ENCODE measurements at regions not wholly inside any gene's neighbourhood (a gene's known extent, or its start where the extent isn't known, plus 50 kb on each side); places are given as distances from the start of the nearest gene placed in this dataset.

- TF ChIP-seq CTCF (IDR thresholded peaks at IDR 0.05; ENCODE audit: insufficient read depth, low read length, poor library complexity, severe bottlenecking): no peak
- Histone ChIP-seq H3K27me3 (ENCODE audit: control insufficient read depth, insufficient read depth, low read length) (no peaks in the 10 kb centered on the region), H3K4me3 (ENCODE audit: low read depth, low read length) (no peak overlapping the region), H3K36me3 (ENCODE audit: control insufficient read depth, insufficient read depth, low read length) (no peaks in the 10 kb centered on the region)
- no peak for DNase-seq (ENCODE audit: low read depth)
Measured at GRCh38 chr1:168482106-168482505, 61.7 kb downstream of the XCL2 start.

GRCh38 chr1:168481586-168481985 lies 62.2 kb downstream of the XCL2 start:
- DNase-seq (ENCODE audit: low read depth): no peak
- H3K4me3 ChIP-seq (ENCODE audit: low read depth, low read length): no peak overlapping the region
- H3K27me3 ChIP-seq (ENCODE audit: control insufficient read depth, insufficient read depth, low read length): no peaks in the 10 kb centered on the region
- no peak for TF ChIP-seq CTCF (IDR thresholded peaks at IDR 0.05; ENCODE audit: insufficient read depth, low read length, poor library complexity, severe bottlenecking)
- no peaks in the 10 kb centered on the region for H3K36me3 ChIP-seq (ENCODE audit: control insufficient read depth, insufficient read depth, low read length)

GRCh38 chr1:168480997-168481396 lies 62.8 kb downstream of the XCL2 start:
- TF ChIP-seq CTCF (IDR thresholded peaks at IDR 0.05; ENCODE audit: insufficient read depth, low read length, poor library complexity, severe bottlenecking): no peak
- H3K4me3 ChIP-seq (ENCODE audit: low read depth, low read length): no peak overlapping the region
- no peaks in the 10 kb centered on the region for H3K27me3 ChIP-seq (ENCODE audit: control insufficient read depth, insufficient read depth, low read length)
- no peaks in the 10 kb centered on the region for H3K36me3 ChIP-seq (ENCODE audit: control insufficient read depth, insufficient read depth, low read length)
- DNase-seq (ENCODE audit: low read depth): no peak

- DNase-seq (ENCODE audit: low read depth): no peak
- no peak for TF ChIP-seq CTCF (IDR thresholded peaks at IDR 0.05; ENCODE audit: insufficient read depth, low read length, poor library complexity, severe bottlenecking)
- Histone ChIP-seq H3K27me3 (ENCODE audit: control insufficient read depth, insufficient read depth, low read length) (no peaks in the 10 kb centered on the region), H3K4me3 (ENCODE audit: low read depth, low read length) (no peak overlapping the region), H3K36me3 (ENCODE audit: control insufficient read depth, insufficient read depth, low read length) (no peaks in the 10 kb centered on the region)
Measured at GRCh38 chr1:168477792-168478191, 66.0 kb downstream of the XCL2 start.

- no peak for TF ChIP-seq CTCF (IDR thresholded peaks at IDR 0.05; ENCODE audit: insufficient read depth, low read length, poor library complexity, severe bottlenecking)
- DNase-seq (ENCODE audit: low read depth): no peak
Measured at GRCh38 chr1:168476588-168477385, 67.0 kb downstream of the XCL2 start.

GRCh38 chr1:168474322-168474721 lies 69.5 kb downstream of the XCL2 start:
- no peaks in the 10 kb centered on the region for H3K36me3 ChIP-seq (ENCODE audit: control insufficient read depth, insufficient read depth, low read length)
- no peaks in the 10 kb centered on the region for H3K27me3 ChIP-seq (ENCODE audit: control insufficient read depth, insufficient read depth, low read length)
- DNase-seq (ENCODE audit: low read depth): no peak
- H3K4me3 ChIP-seq (ENCODE audit: low read depth, low read length): no peak overlapping the region
- TF ChIP-seq CTCF (IDR thresholded peaks at IDR 0.05; ENCODE audit: insufficient read depth, low read length, poor library complexity, severe bottlenecking): no peak

More at GRCh38 chr1:168476588-168477385, 67.0 kb downstream of the XCL2 start:
- Histone ChIP-seq H3K36me3 (ENCODE audit: control insufficient read depth, insufficient read depth, low read length) (no peaks in the 10 kb centered on the region), H3K4me3 (ENCODE audit: low read depth, low read length) (no peak overlapping the region), H3K27me3 (ENCODE audit: control insufficient read depth, insufficient read depth, low read length) (no peaks in the 10 kb centered on the region)
